Endometrial microvascular endothelial cells (primary cell): ENCODE measurements at regions not wholly inside any gene's neighbourhood (a gene's known extent, or its start where the extent isn't known, plus 50 kb on each side); places are given as distances from the start of the nearest gene placed in this dataset.

ENCODE experiments used
- in situ Hi-C: cut with HindIII; loops from 2 replicates; pipeline ENCODE4 v1.10.0; 2017; ENCODE audit warnings: low sequenced_read_pairs, low pct_unique_long_range_greater_than_20kb; ENCODE audit errors: inconsistent ontology term

DNA sequence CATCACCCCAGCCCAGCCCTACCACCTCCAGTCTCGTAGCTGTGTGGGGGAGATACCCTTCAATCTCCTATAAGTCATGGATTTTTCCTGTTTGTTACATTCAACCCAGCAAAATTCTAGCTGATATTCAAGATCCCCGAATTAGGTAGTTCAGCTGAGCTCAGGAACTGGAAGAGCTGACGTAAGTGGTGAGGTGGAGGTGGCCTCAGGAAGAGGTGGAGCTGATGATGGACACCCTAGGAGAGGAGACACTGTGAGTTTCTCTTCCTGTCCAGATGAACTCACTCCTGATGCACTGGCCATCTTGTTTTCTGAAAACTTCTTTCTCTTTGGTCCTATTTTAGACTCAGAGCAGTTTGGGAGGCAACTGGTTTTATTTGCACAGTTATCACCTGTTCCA is 90.5 kb upstream of the PITRM1 start:
- in situ Hi-C loops, result loop anchor here (25.0 kb wide), 1 partner anchor 174 kb away; no protein-coding TSS in a partner anchor

DNA sequence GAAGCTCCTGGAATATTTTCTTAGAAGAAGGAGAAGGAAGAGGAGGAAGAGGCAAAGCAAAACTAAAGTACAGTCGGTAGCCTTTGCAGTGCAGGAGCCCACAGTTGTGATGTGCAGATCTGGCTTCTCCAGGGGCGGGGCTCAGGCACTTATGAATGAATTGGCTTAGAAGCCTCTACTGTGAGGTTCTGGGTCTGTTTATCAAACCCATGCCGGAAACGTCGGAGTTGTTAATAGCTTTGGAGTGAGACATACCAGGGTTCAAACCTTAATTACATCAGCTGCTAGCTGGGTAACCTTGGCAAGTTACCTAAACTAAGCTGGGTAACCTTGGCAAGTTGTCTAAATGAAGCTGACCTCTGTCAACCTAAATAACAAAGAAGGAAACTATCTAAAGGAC is 89.3 kb upstream of the PITRM1 start:
- in situ Hi-C loops, result loop anchor here (25.0 kb wide), 1 partner anchor 175 kb away; no protein-coding TSS in a partner anchor

DNA sequence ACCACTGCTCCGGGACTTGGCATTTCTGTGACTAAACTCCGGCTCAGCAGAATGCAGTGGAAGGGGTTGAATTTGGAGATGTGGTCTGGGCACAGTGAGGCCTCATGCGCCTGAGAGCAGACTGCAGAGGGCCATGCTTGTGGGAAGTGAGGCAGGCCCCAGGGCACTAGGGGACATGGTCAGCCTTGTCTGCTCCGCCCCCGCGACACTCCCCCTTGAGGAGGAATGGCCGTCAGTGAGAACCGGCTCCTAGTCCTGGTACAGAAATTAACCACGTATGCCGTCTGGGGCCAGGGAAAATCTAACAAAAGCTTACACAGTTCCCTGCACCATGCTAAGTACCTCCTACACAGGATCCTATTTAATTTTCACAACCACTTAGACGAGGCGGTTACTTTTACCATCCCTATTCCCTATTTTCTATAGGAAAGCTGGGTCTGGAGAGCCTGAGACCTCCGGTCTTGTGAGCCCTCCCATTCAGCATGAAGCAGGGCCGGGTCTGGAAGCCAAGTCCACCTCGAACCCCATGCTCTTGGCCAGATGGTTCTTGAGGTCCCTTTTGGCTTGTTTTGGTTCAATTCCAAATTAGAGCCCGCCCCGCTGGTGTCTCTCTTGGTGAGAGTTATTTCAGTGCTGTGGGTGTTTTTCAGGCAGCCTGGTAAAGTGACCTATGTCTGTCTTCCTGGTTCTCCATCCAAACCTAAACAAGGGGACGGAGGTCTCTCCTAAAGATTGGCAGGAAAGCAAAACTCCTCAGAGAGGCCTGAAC is 87.7 kb upstream of the PITRM1 start:
- in situ Hi-C loops, result loop anchor here (25.0 kb wide), 1 partner anchor 177 kb away; no protein-coding TSS in a partner anchor

DNA sequence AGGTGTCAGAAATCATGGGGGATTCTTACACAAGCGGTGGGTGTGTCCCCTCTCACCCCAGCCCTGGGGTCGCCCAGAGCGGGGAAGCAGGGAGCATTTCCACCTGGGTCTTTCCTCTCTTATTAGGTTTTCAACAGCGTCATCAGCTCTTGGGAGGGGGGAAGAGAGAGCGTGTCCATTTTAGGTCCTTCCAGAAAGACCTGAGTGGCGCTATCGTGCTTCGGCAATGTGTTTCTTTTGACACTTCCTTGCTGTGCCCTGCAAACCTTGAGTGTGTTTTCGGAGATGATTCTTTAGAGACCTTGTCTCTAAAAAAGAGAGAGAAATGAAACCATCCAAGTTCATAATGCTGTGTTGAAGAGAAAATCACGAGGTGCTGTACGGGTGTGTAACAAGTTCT is 86.9 kb upstream of the PITRM1 start:
- in situ Hi-C loops, result loop anchor here (25.0 kb wide), 1 partner anchor 178 kb away; no protein-coding TSS in a partner anchor

DNA sequence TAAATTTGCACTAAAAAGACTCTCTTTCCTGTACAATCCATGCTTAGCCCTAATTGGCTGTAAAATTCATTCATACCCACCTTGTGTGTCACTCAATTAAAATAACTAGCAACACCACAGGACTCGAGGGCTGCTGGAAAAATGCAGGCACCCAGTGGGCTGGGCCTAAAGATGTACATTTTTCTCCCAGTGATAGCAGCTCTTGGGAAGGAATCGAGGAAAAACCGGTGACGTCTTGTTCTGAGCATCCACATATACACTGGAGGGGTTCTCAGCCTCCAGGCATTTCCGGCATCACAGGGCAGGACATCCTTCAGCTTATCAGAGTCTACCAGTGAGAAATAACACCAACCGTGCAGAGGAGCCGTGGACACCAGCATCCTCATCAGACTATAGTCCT is 85.8 kb upstream of the PITRM1 start:
- in situ Hi-C loops, result loop anchor here (25.0 kb wide), 1 partner anchor 179 kb away; no protein-coding TSS in a partner anchor

DNA sequence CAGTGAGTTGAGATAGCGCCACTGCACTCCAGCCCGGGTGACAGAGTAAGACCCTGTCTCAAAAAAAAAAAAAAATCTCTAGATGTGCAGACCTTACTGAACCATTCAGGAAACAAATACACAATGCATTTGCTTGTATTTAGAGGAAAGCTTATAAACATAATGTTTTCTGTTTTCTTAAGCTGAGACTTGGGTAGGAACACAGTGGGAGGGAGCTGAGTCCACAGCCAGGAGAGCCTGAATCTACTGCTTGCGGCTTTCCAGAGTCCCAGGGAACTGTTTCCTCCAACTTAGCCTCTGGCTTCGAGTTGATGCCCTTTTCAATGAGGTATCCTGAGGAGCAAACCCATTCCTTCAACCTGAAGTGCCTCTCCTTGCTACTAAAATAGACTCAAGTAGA is 83.0 kb upstream of the PITRM1 start:
- in situ Hi-C loops, result loop anchor here (25.0 kb wide), 1 partner anchor 182 kb away; no protein-coding TSS in a partner anchor

DNA sequence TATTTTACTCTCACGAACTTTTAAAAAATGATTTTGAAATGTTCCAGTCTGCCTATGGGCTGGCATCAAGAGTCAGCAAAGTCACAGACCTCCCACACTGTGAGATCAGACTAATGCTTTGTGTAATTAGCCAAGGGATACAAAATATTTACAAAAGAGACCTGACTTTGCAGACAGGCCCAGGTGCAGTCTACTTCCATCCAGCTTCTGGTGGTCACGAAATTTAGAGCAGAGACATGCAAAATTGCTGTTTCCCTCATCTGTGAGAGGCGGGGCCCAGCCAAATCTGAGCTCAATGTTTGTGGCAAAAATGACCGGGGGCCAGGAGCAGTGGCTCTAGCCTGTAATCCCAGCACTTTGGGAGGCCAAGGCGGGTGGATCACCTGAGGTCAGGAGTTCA is 82.5 kb upstream of the PITRM1 start:
- in situ Hi-C loops, result loop anchor here (25.0 kb wide), 1 partner anchor 182 kb away; no protein-coding TSS in a partner anchor

DNA sequence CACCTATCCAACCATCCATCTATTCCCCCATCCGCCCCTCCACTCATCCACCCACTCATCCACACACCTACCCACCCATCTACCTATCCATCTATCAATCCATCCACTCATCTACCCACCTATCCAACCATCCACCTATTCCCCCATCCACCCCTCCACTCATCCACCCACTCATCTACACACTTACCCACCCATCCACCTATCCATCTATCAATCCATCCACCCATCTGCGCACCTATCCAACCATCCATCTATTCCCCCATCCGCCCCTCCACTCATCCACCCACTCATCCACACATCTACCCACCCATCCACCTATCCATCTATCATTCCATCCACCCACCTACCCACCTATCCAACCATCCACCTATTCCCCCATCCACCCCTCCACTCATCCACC is 81.4 kb upstream of the PITRM1 start:
- in situ Hi-C loops, result loop anchor here (25.0 kb wide), 1 partner anchor 183 kb away; no protein-coding TSS in a partner anchor

DNA sequence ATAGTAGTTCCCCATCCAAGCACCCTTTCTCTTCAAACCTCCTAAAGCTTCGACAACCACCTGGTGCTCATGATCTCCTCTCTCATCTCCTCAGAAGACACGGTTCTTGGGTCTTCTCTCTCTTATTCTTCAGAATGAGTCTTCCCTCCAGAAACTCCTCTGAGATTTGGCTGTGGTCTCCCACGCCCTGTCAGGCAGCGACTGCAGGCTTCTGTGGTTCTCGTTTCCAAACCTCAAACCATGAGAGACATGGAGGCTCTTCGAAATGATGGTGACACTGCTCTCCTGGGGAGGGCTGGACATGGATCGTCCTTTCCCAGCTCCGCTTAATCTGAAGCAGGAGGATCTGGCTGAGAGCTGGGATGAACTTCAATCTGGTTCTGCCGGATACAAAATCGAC is 78.6 kb upstream of the PITRM1 start:
- in situ Hi-C loops, result loop anchor here (25.0 kb wide), 1 partner anchor 186 kb away; no protein-coding TSS in a partner anchor

DNA sequence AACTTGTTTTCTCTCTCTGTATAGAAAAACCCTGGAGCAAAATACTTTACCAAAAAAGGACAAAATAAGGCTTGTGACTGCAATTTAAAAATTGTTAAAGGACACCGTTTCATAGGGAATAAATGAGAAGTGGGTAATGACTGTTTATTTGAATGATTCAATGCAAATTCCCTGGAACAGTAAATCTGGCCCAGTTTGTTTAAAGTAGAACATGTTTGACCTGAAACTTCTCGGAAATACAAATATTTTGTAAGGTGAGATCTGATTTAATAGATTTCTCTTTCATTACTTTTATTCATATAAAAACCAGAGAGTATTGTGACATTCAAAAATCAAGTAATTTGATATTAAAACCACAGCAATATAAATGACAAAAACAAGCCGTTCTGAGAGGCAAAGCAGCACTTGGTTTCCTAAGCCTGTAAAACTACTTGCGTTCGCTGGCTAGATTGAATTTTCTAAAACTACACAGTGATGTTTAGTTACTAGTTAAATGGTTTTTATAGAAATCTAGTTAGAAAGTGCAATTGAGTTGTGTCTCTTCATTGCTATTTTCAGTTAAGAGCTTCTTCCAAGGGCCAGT is 76.8 kb upstream of the PITRM1 start:
- in situ Hi-C loops, result loop anchor here (10.0 kb wide), 1 partner anchor 525 kb away; no protein-coding TSS in a partner anchor

DNA sequence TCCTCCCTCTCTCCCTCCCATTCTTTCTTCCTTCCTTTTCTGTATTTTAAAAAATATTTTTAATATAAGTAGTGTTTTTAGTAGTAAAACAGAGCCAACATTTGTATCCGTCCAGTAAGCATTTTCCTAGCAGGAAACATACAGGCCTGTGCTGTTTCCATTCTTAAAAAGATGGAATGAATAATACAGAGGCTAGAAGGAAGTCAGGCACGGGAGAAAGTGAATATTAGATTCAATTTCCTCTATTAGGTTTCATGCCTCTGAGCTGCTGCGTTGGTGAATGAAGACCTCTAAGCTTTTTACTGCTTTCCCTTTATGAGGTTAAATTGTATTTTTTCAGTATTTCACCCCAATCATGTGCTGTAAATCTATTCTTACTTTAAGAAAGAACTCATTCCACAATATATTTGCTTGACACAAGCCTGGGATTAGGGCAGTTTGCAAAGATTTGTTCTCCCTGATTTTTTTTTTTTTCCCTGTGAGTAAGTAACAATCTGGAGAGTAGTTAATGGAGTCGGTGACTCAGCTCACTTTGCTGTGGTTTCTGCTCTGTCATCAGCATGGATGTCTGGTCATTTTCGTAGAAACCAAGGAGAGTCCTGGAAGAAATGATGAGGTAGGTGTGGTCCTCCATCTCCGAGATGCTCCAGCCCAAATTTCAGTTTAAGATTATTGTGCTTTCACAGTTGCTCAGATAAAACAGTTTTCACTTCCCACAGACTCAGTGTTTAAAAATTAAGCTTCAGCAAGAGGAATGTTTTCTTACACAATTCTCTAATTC is 76.1 kb upstream of the PITRM1 start:
- in situ Hi-C loops, result loop anchor here (10.0 kb wide), 1 partner anchor 526 kb away; no protein-coding TSS in a partner anchor

DNA sequence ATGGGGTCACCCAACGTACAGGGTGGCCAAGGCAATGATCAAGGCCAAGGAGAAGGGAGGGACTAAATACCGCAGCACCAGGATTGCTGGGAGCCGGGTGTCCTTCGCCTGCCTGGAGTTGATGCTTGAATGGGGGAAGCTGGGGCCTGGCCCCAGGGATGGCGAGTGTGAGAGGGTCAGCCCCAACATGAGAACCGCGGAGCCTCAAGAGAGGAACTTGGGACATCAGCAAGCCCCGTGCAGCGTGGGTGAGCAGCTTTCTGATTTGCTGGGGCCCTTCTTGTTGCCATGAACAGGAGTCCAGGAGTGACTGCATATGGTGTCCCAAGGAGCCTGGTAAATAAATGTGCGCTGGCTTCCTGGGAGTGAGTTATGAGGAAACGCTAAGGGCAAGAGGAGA is 72.8 kb upstream of the PITRM1 start:
- in situ Hi-C loops, result loop anchor here (10.0 kb wide), 1 partner anchor 529 kb away; no protein-coding TSS in a partner anchor

DNA sequence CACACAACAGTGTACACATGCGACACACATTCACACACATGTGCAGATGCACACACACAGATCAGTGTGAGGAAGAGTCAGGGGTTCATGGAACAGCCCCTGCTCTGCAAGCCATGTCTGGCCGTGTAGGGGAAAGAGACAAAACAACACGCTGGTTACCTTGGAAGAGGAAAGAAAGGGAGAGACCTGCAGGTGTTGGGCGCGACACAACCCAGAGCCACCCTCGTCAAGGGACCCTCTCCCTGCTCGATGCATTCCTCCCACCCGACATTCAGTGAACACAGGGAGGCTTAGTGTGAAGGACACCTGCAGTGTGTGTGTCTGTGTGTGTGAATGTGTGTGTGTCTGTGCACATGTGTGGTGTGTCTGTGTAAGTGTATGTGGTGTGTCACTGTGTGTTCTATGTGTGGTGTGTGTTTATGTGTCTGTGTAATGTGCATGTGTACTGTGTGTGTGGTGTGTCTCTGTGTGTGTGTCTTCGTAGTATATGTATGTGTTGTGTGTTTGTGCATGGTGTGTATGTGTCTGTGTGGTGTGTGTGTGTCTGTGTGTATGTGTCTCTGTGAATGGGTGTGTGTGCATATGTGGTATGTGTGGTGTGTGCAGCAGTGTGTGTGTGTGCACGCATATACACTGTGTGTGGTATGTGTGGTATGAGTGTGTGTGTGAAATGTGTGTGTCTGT is 69.5 kb upstream of the PITRM1 start:
- in situ Hi-C loops, result loop anchor here (10.0 kb wide), 1 partner anchor 533 kb away; no protein-coding TSS in a partner anchor

DNA sequence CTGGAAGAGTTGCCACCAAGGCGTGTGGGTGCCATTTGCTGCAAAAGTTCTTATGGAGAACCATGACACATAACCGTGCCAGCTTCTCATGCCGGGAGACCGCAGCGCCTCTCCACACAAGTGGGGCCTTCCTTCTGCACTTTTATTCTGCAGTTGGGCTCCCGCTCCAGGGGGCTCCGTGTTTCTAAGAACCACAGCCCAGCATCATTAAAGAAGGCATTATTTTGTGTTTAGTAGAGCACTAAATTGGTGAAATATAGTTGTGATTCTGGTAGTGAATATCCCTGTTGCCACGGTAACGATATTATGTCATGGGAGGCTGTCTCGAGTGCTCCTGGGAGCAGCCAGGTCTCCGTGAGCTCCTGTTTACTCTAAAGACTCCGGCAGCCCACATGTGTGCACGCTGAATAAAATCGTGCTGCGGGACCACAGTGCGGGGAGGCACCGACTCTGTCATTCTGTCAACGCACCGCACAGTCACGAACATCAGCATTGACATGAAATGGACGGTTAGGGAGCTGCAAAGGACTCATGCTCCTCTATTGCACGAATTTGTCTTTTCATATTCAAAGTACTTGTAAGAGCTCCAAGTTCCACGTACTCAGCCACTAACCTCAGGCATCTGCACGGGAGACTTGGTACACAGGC is 68.8 kb upstream of the PITRM1 start:
- in situ Hi-C loops, result loop anchor here (10.0 kb wide), 1 partner anchor 533 kb away; no protein-coding TSS in a partner anchor

DNA sequence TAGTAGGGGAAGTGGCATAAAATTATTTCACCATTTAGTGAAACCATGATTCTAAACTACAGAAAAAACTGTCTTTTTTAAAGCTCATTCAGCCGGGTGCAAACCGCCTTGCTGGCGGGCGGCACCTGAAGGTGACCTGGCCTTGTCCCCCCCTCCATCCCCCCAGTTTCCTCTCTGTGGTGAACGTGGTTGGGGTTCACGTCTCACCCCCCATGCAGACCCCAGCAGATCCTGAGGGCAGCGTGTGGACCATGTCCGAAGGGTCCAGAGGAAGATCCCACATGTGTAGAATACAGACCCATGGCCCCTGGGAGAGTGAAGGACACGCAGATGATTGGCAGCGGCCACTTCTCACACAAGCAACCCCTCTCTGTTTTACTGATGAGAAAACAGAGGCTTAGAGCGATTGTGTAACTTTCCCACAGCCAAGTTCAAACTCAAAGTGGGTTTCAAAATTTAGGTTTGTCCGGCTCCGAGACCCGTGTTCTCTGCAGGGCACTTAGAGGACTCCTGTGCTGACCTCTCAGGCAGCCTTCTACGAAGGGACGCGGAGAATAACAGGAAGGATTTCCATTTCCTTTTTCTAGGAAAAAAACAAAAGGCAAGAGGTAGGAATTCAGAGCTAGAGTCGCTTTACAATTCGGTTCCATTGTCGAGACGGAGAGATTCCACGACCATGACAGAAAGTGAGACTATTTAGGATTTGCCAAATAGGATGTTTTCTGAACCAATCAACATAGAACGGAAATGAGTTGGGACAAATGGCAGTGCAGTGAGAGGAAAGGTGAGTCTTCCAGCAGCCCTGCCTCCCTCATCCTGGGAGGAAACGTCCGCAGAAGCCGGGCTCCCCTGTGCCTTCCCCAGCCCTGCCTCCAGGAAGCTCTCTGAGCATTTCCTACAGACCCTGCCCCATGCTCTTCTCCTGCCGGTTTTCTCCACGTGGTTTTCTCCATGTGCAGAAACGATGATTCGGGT is 67.6 kb upstream of the PITRM1 start:
- in situ Hi-C loops, result loop anchor here (10.0 kb wide), 1 partner anchor 535 kb away; no protein-coding TSS in a partner anchor

DNA sequence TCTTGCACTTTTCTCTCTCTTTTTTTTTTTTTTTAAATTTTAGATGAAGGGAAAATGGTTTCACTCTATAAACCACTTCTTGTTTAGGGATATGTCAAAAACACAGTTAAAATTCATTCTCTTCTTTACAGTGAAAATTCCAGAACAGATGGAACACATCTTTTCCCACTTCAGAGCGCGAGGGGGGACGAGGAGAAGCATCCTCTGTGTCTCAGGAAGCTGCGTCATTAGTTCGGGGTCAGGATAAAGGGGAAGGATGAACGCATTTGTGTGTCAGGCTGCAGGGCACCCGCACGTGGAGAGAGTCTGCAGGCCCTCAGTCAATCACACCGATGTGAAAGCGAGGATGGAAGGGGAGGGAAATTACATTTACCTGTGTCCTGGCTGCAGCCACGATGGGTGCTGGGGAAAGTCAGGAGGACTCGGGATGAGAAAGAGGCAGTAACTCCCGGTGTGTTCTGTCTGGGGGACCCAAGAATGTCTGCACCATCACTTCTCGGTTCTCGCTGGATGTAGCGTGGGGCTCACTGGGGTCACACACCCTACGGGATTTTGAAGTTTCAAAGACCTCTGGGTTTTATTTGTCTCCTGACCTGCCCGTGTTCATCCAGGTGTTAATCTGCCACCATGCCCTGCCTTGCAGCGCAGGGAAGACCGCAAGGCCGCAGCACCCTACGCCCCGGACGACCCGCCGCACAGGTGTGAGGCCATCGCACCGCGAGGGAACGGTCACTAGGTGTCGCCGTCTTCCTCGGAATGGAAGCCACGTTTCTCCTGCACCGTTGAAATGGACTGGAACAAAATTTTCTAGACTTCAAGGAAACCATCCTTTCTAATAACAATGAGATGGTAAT is 66.7 kb upstream of the PITRM1 start:
- in situ Hi-C loops, result no loop called here
